HG03039 (cell line): ENCODE measurements at regions not wholly inside any gene's neighbourhood (a gene's known extent, or its start where the extent isn't known, plus 50 kb on each side); places are given as distances from the start of the nearest gene placed in this dataset.
"Not testable (repeated sequence)": the region's sequence is repeated elsewhere in the genome, so short reads cannot be mapped to it uniquely, and the experiment has no call there.

Source experiments
- ATAC-seq: cut with Tn5 transposase; IDR thresholded peaks from one replicate; pipeline ENCODE4 v1.9.1; 2021; ENCODE audit warnings: mild to moderate bottlenecking, moderate library complexity; ENCODE audit not compliant: unreplicated experiment

- not testable (repeated sequence) for ATAC-seq
Observed at GRCh38 chr17:27090450-27091042, 203.4 kb upstream of the WSB1 start.

- no peak for ATAC-seq
Observed at GRCh38 chr17:27091043-27091497, 202.8 kb upstream of the WSB1 start.

GRCh38 chr17:27094179-27094578 lies 199.7 kb upstream of the WSB1 start:
- ATAC-seq = not testable (repeated sequence)

GRCh38 chr17:27095821-27096220 lies 198.1 kb upstream of the WSB1 start:
- not testable (repeated sequence) for ATAC-seq

GRCh38 chr17:27099266-27099665 lies 194.6 kb upstream of the WSB1 start:
- not testable (repeated sequence) for ATAC-seq

- ATAC-seq = not testable (repeated sequence)
Observed at GRCh38 chr17:27104605-27105221, 189.2 kb upstream of the WSB1 start.

- no peak for ATAC-seq
Observed at GRCh38 chr17:27105636-27106035, 188.3 kb upstream of the WSB1 start.

GRCh38 chr17:27106347-27106981 lies 187.4 kb upstream of the WSB1 start:
- no peak for ATAC-seq

- ATAC-seq = no peak
Observed at GRCh38 chr17:27106982-27107360, 186.9 kb upstream of the WSB1 start.

- not testable (repeated sequence) for ATAC-seq
Observed at GRCh38 chr17:27107386-27108328, 186.3 kb upstream of the WSB1 start.

- no peak for ATAC-seq
Observed at GRCh38 chr17:27109346-27109745, 184.6 kb upstream of the WSB1 start.

GRCh38 chr17:27153005-27153404 lies 140.9 kb upstream of the WSB1 start:
- ATAC-seq = no peak

GRCh38 chr17:27155866-27156265 lies 138.0 kb upstream of the WSB1 start:
- ATAC-seq = no peak

- ATAC-seq = no peak
Observed at GRCh38 chr17:27157297-27157696, 136.6 kb upstream of the WSB1 start.

- no peak for ATAC-seq
Observed at GRCh38 chr17:27157898-27158297, 136.0 kb upstream of the WSB1 start.

GRCh38 chr17:27158382-27158781 lies 135.5 kb upstream of the WSB1 start:
- ATAC-seq = no peak

- ATAC-seq = no peak
Observed at GRCh38 chr17:27180322-27180721, 113.6 kb upstream of the WSB1 start.

- ATAC-seq = not testable (repeated sequence)
Observed at GRCh38 chr17:27181379-27181925, 112.5 kb upstream of the WSB1 start.

- ATAC-seq = no peak
Observed at GRCh38 chr17:27181935-27182334, 112.0 kb upstream of the WSB1 start.

GRCh38 chr17:27197505-27197904 lies 96.4 kb upstream of the WSB1 start:
- ATAC-seq = not testable (repeated sequence)

- ATAC-seq = no peak
Observed at GRCh38 chr17:27199948-27200347, 94.0 kb upstream of the WSB1 start.
